ENCODE measurements at regions not wholly inside any gene's neighbourhood (a gene's known extent, or its start where the extent isn't known, plus 50 kb on each side); places are given as distances from the start of the nearest gene placed in this dataset.

GRCh38 chr6:148027201-148027600 is 315.4 kb upstream of the SASH1 start:
- Mint-ChIP-seq H3K4me3 (no peak overlapping the region), H3K27ac (no peak overlapping the region), H3K36me3 (ENCODE audit: low read depth) (no peaks in the 10 kb centered on the region), H3K9me3 (peaks cover 6% of the 10 kb centered on the region), H3K4me1 (no peaks in the 10 kb centered on the region), H3K27me3 (no peaks in the 10 kb centered on the region)
- ATAC-seq (ENCODE audit: low read depth) (no peak), DNase-seq (no peak)
- ChIA-PET CTCF (no interaction called here), POLR2A (no interaction called here)
- intact Hi-C loops (cut with micrococcal nuclease): no loop called here
- TF ChIP-seq, protein P1, sequence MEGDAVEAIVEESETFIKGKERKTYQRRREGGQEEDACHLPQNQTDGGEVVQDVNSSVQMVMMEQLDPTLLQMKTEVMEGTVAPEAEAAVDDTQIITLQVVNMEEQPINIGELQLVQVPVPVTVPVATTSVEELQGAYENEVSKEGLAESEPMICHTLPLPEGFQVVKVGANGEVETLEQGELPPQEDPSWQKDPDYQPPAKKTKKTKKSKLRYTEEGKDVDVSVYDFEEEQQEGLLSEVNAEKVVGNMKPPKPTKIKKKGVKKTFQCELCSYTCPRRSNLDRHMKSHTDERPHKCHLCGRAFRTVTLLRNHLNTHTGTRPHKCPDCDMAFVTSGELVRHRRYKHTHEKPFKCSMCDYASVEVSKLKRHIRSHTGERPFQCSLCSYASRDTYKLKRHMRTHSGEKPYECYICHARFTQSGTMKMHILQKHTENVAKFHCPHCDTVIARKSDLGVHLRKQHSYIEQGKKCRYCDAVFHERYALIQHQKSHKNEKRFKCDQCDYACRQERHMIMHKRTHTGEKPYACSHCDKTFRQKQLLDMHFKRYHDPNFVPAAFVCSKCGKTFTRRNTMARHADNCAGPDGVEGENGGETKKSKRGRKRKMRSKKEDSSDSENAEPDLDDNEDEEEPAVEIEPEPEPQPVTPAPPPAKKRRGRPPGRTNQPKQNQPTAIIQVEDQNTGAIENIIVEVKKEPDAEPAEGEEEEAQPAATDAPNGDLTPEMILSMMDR (IDR thresholded peaks at IDR 0.05): no peak

- H3K4me3 Mint-ChIP-seq: no peak overlapping the region
- no peak for DNase-seq
- CTCF ChIA-PET: no interaction called here
- no peaks in the 10 kb centered on the region for H3K36me3 Mint-ChIP-seq (ENCODE audit: low read depth)
- POLR2A ChIA-PET: no interaction called here
- no peaks in the 10 kb centered on the region for H3K27me3 Mint-ChIP-seq
- peaks cover 2% of the 10 kb centered on the region for H3K9me3 Mint-ChIP-seq
- intact Hi-C loops (cut with micrococcal nuclease): no loop called here
- H3K4me1 Mint-ChIP-seq: no peaks in the 10 kb centered on the region
- TF ChIP-seq, protein P1 (IDR thresholded peaks at IDR 0.05): no peak
- no peak for ATAC-seq (ENCODE audit: low read depth)
- no peak overlapping the region for H3K27ac Mint-ChIP-seq
These were observed 306.7 kb upstream of the SASH1 start for GRCh38 chr6:148035806-148036390.

DNA sequence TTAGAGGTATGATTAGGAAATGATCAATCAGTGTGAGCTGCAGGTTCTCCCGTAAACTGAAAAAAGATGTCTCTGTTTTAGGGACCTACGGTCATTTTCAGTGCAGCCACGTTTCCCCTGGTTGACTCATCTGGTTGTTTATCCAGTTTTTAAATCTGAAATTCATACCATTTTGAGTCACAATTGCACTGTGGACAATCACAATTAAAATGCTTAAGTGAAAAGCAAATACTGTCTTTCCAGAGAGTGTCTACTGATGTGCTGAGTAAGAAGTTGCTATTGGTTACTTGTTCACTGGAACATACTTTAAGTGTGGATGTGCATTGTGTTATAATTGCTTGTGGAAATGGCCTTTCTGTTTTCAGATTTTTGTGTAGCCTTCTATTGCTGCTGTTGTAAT is 305.1 kb upstream of the SASH1 start:
- H3K4me3 Mint-ChIP-seq: no peak overlapping the region
- DNase-seq (no peak), ATAC-seq (ENCODE audit: low read depth) (no peak)
- TF ChIP-seq, protein P1 (IDR thresholded peaks at IDR 0.05): no peak
- ChIA-PET POLR2A (no interaction called here), CTCF (no interaction called here)
- intact Hi-C loops (cut with micrococcal nuclease): no loop called here
- no peaks in the 10 kb centered on the region for H3K27me3 Mint-ChIP-seq
- no peak overlapping the region for H3K27ac Mint-ChIP-seq
- H3K4me1 Mint-ChIP-seq: no peaks in the 10 kb centered on the region
- peaks cover 2% of the 10 kb centered on the region for H3K9me3 Mint-ChIP-seq
- no peaks in the 10 kb centered on the region for H3K36me3 Mint-ChIP-seq (ENCODE audit: low read depth)

DNA sequence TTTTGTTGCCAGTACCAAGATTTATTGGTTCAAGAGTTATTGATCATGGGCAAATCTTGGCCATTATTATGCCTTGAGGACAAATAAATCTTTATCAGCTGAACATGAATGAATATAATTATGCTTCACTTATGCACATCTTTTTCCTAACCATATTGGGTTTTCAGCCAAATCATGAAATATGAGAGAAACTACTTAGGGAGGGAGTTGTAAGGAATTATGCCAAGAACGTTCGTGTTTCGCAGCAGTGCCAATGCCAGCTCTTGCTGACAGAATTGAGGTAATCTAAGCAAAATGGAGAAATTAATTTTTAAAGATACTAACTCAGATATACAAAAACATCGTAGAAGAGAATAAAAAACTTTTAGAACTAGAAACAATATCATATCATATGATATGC is 301.1 kb upstream of the SASH1 start:
- Mint-ChIP-seq H3K36me3 (ENCODE audit: low read depth) (no peaks in the 10 kb centered on the region), H3K27ac (no peak overlapping the region), H3K9me3 (no peaks in the 10 kb centered on the region), H3K4me3 (no peak overlapping the region), H3K4me1 (no peaks in the 10 kb centered on the region), H3K27me3 (no peaks in the 10 kb centered on the region)
- DNase-seq (no peak), ATAC-seq (ENCODE audit: low read depth) (no peak)
- intact Hi-C loops (cut with micrococcal nuclease): no loop called here
- TF ChIP-seq, protein P1 (IDR thresholded peaks at IDR 0.05): no peak
- CTCF ChIA-PET: no interaction called here
- POLR2A ChIA-PET: no interaction called here

DNA sequence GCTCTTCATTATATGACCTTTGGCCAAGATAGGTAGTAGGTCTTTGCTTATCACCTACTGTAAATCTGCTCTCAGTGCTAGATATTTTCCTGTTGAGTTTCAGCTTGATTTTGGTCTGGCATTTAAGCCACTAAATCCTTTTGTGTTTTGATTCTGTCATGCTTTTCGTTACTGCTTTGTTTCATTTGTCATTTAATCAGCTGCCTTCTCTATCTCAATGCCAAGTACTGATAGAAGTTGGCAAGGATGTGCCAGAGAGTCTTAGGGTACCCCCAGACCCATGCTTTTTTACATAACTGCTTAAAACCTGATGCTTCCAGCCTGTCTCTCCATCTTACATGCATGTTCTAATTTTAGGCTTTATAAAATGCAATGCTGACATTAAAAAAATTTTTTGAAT is 300.1 kb upstream of the SASH1 start:
- H3K27ac Mint-ChIP-seq: no peak overlapping the region
- TF ChIP-seq, protein P1 (IDR thresholded peaks at IDR 0.05): no peak
- peaks cover 5% of the 10 kb centered on the region for H3K9me3 Mint-ChIP-seq
- POLR2A ChIA-PET: no interaction called here
- no peaks in the 10 kb centered on the region for H3K36me3 Mint-ChIP-seq (ENCODE audit: low read depth)
- intact Hi-C loops (cut with micrococcal nuclease): no loop called here
- no peak overlapping the region for H3K4me3 Mint-ChIP-seq
- DNase-seq (no peak), ATAC-seq (ENCODE audit: low read depth) (no peak)
- no peaks in the 10 kb centered on the region for H3K27me3 Mint-ChIP-seq
- no peaks in the 10 kb centered on the region for H3K4me1 Mint-ChIP-seq
- CTCF ChIA-PET: no interaction called here
